ENCODE measurements at regions not wholly inside any gene's neighbourhood (a gene's known extent, or its start where the extent isn't known, plus 50 kb on each side); places are given as distances from the start of the nearest gene placed in this dataset.
"Not testable (repeated sequence)": the region's sequence is repeated elsewhere in the genome, so short reads cannot be mapped to it uniquely, and the experiment has no call there.

GRCh38 chr4:100630341-100630740 is 112.5 kb upstream of the EMCN start:
- DNase-seq = no peak

GRCh38 chr4:100609810-100610209 is 92.0 kb upstream of the EMCN start:
- no peak for DNase-seq

GRCh38 chr4:100608651-100609050 is 90.8 kb upstream of the EMCN start:
- not testable (repeated sequence) for DNase-seq

- no peak for DNase-seq
These were observed 87.3 kb upstream of the EMCN start for GRCh38 chr4:100605144-100605543.

GRCh38 chr4:100593935-100594334 is 76.1 kb upstream of the EMCN start:
- DNase-seq = no peak

- no peak for DNase-seq
These were observed 73.5 kb upstream of the EMCN start for GRCh38 chr4:100591161-100591876.

GRCh38 chr4:100590325-100590724 is 72.5 kb upstream of the EMCN start:
- no peak for DNase-seq

GRCh38 chr4:100588076-100588475 is 70.3 kb upstream of the EMCN start:
- DNase-seq = no peak

- DNase-seq = no peak
These were observed 64.3 kb upstream of the EMCN start for GRCh38 chr4:100582146-100582545.

GRCh38 chr4:100581337-100581736 is 63.5 kb upstream of the EMCN start:
- DNase-seq = no peak

- no peak for DNase-seq
These were observed 58.7 kb upstream of the EMCN start for GRCh38 chr4:100576570-100576969.

- no peak for DNase-seq
These were observed 56.8 kb upstream of the EMCN start for GRCh38 chr4:100574607-100575006.

- no peak for DNase-seq
These were observed 51.4 kb upstream of the EMCN start for GRCh38 chr4:100569196-100569595.
